GM12878 (cell line): ENCODE measurements at regions not wholly inside any gene's neighbourhood (a gene's known extent, or its start where the extent isn't known, plus 50 kb on each side); places are given as distances from the start of the nearest gene placed in this dataset.

Source experiments
- SIN3A ChIP-seq: IDR thresholded peaks from 2 replicates; pipeline ENCODE4 v1.6.1; 2012; ENCODE audit warnings: low read depth, low read length, improper control_type of control experiment
- SMC3 ChIP-seq: IDR thresholded peaks from 2 replicates; pipeline ENCODE4 v1.6.1; 2011; ENCODE audit warnings: low read length, improper control_type of control experiment, borderline replicate concordance
- YBX1 ChIP-seq: fragments of 450-650 bp; IDR thresholded peaks from 2 replicates; pipeline ENCODE4 v1.6.1; 2016; ENCODE audit warnings: antibody characterized with exemption
- TF ChIP-seq, protein P1 (sequence below): IDR thresholded peaks from 2 replicates; pipeline ENCODE4 v1.6.1; 2012; ENCODE audit warnings: low read depth, low read length, improper control_type of control experiment
- TF ChIP-seq, protein P2 (sequence below): IDR thresholded peaks from 2 replicates; pipeline ENCODE4 v1.6.1; 2011; ENCODE audit warnings: borderline replicate concordance, low read depth, mild to moderate bottlenecking, moderate library complexity, mixed read lengths, low read length; ENCODE audit not compliant: insufficient read depth; ENCODE audit errors: extremely low read length
- TF ChIP-seq, protein P3 (sequence below), 3 experiments: IDR thresholded peaks in 2 of 3; conservative IDR thresholded peaks in 1 of 3; 2 replicates each; pipeline ENCODE4 v1.5.1; 2011; ENCODE audit warnings: low read depth in 3 of 3, low read length in 3 of 3, mild to moderate bottlenecking in 3 of 3, control low read depth in 2 of 3, moderate library complexity in 2 of 3, inconsistent platforms in 1 of 3, mixed read lengths in 1 of 3; ENCODE audit not compliant: control insufficient read depth in 2 of 3, insufficient read depth in 1 of 3; ENCODE audit errors: extremely low read depth in 1 of 3

DNA sequence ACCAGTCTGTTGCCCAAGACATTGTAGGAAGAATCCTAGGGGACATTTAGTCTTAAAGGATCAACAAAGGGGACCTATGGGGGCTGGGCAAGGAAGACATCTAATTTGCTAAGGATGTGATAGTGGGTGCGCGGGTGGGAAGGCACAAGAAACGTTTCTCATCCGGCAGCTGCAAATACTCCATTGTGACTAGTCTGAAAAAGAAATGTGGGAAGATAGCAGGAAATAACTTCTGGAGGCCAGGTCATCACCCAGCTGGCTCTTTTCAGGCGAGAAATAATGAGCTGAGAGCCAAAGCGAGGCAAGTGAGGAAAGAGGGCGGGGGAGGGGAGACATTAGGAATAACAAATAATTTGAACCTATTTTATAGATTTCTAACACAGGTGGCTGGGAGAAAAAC lies 70.3 kb upstream of the NCK2 start:
- no peak for TF ChIP-seq YBX1
- TF ChIP-seq, protein P1, sequence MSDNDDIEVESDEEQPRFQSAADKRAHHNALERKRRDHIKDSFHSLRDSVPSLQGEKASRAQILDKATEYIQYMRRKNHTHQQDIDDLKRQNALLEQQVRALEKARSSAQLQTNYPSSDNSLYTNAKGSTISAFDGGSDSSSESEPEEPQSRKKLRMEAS, result no peak
- TF ChIP-seq, protein P2, sequence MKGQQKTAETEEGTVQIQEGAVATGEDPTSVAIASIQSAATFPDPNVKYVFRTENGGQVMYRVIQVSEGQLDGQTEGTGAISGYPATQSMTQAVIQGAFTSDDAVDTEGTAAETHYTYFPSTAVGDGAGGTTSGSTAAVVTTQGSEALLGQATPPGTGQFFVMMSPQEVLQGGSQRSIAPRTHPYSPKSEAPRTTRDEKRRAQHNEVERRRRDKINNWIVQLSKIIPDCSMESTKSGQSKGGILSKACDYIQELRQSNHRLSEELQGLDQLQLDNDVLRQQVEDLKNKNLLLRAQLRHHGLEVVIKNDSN, result no peak
- no peak for TF ChIP-seq SMC3
- TF ChIP-seq, protein P3, sequence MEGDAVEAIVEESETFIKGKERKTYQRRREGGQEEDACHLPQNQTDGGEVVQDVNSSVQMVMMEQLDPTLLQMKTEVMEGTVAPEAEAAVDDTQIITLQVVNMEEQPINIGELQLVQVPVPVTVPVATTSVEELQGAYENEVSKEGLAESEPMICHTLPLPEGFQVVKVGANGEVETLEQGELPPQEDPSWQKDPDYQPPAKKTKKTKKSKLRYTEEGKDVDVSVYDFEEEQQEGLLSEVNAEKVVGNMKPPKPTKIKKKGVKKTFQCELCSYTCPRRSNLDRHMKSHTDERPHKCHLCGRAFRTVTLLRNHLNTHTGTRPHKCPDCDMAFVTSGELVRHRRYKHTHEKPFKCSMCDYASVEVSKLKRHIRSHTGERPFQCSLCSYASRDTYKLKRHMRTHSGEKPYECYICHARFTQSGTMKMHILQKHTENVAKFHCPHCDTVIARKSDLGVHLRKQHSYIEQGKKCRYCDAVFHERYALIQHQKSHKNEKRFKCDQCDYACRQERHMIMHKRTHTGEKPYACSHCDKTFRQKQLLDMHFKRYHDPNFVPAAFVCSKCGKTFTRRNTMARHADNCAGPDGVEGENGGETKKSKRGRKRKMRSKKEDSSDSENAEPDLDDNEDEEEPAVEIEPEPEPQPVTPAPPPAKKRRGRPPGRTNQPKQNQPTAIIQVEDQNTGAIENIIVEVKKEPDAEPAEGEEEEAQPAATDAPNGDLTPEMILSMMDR (IDR thresholded peaks at IDR 0.05 in 2 of 3, conservative IDR thresholded peaks at IDR 0.05 in 1 of 3; ENCODE audit: control insufficient read depth in 2 of 3, extremely low read depth in 1 of 3, insufficient read depth in 1 of 3, low read depth in 3 of 3, low read length in 3 of 3), result no peak
- TF ChIP-seq SIN3A, result no peak
